ACHN (cell line): ENCODE measurements at regions not wholly inside any gene's neighbourhood (a gene's known extent, or its start where the extent isn't known, plus 50 kb on each side); places are given as distances from the start of the nearest gene placed in this dataset.

ENCODE experiments used
- DNase-seq: peaks from one replicate; pipeline ENCODE4 v3.0.0-alpha.2; 2015
- in situ Hi-C: cut with HindIII; loops from 2 replicates; pipeline ENCODE4 v1.10.0; 2017; ENCODE audit warnings: low sequenced_read_pairs, low pct_ligation_motif_present, low pct_unique_long_range_greater_than_20kb

DNA sequence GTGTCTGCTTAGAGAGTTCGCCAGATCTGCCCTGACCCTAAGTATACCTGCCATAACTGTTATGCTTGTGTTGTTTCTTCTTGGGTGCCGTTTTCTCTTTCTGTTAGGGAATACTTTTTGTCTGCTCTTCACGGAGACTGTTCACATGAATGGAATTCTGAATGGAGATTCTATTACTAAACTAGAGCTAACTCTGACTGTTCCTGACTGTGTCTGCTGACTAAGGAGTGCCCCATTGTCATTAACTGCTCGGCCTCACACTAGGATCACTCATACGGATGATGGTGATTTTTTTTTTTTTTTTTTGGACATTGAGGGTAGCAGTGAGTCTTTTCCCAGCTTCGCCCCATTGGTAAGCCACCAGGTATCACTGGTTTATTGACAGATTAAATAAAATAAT is 104.8 kb upstream of the SLC8A1 start:
- in situ Hi-C loops = no loop called here
- DNase-seq = no peak

DNA sequence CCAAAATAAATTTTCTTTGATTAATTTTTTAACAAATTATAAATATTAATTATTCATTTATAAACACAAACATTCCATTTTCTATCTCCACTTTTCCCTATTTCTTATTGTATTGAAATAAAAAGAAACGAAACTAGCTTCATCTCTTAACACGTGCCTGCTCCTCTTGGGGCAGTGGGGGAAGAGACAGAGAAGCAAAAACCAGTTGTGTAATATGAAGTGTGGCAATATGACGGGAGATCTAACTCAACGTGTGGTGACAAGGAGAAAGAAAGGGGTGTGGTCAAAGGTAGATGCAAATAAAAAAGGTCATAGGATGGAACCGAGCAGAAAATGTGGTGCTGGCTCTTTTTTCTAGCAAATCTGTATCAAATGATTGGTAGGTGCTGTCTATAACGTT is 106.9 kb upstream of the SLC8A1 start:
- no peak for DNase-seq
- in situ Hi-C loops = no loop called here

DNA sequence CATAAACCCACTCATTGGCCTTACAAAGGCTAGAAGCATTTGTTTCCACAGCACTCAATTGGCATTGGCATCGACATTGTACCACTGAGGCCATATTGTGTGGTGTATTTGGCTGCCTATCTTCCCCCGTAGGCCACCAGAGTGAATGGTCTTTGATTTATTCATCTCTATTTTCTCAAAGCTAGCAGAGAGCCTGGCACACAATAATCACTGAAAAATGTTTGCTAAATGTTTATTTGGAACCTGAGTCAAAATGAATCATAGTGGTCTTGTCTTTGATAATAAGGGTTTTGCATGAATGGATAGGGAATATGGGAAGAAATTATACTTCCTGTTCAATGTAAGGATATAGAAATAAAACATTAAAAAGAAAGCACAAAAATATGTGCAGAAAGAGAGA is 107.3 kb upstream of the SLC8A1 start:
- no peak for DNase-seq
- in situ Hi-C loops = no loop called here

DNA sequence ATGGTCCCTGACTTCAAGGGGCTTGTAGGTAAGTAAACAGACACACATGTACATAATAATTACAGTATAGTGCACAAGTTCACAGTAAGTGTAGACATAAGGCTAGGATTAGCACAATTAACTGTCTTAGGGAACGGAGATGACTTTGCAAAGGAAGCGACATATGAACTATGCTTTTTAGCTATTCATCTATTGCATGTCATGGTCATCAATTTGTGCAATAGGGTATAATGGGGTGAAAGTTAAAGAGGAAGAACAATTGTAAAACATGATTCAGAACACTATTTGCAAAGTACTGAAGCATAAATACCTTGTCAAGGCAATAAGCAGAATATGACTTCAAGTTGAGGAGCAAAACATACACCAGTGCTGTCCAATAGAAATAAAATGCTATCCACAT is 112.3 kb upstream of the SLC8A1 start:
- in situ Hi-C loops = no loop called here
- no peak for DNase-seq

DNA sequence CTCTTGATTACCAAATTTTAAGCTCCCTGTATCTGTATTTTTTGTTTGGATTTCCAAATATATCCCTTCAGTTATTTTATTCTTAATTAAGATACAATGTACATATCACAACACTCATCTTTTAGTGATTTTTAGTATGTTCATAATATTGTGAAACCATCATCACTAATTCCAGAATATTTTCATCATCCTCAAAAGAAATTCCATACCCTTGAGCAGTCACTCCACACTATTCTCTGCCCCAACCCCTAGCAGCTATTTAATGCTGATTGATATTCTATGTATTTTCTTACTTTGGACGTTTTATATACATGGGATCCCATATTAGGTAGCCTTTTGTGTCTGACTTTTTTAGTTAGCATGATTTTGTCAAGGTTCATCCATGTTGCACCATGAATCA is 127.4 kb upstream of the SLC8A1 start:
- DNase-seq = no peak
- in situ Hi-C loops = no loop called here

DNA sequence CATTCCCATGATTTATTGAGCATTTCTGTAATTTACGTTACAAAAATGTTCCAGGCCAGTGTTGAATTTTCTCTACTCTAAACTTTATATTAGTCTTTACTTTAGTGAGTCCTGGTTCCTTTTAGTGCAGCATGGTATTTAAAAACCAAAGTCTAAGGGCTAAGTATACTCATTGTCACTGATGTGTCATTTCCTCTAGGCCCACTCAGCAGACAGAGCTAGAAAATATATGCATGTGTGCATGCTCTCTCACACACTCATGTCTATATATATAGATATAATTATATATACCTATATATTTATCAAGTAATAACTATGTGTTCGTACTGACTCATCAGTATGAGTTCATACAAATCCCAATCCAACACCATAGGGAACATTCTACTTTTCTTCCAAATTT is 132.5 kb upstream of the SLC8A1 start:
- in situ Hi-C loops = no loop called here

DNA sequence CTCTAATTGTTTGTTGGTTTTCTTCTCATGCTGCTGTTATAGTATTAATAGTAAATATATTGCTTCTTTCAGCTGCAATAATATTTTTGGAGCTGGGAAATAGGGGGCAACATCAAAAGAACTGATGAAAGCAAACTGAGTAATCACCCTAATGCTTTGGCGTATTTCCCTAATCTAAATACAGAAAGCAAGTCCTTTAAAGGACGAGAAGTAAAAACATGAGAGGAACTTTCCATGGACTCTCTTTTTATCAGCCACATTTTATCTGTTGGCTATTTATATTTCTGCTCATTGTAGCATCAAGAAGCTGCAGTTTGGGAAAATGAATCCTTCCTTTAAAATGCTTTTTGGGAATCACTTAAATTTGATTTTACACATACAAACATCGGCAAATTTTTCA is 139.9 kb upstream of the SLC8A1 start:
- in situ Hi-C loops = no loop called here
- DNase-seq = no peak

More for the DNA sequence above, 132.5 kb upstream of the SLC8A1 start:
- DNase-seq = no peak

DNA sequence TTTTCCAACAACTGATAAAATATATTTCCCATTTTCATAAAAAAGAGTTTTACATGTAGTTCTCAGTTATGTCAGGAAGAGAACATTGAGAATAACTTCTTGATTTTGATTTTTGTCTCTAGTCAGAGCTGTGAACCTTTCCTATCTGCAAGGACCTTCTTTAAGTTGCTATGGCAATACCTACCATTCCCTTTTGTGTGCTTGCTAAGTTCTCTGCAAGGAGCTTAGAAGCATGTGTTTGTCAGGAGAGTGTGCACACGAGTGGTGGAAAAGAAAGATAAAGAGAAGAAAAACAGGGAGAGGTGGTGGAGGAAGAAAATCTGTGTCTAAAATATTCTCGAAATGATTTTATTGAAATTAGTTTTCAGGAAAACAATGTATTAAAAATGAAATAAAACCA is 140.3 kb upstream of the SLC8A1 start:
- DNase-seq = no peak
- in situ Hi-C loops = no loop called here

DNA sequence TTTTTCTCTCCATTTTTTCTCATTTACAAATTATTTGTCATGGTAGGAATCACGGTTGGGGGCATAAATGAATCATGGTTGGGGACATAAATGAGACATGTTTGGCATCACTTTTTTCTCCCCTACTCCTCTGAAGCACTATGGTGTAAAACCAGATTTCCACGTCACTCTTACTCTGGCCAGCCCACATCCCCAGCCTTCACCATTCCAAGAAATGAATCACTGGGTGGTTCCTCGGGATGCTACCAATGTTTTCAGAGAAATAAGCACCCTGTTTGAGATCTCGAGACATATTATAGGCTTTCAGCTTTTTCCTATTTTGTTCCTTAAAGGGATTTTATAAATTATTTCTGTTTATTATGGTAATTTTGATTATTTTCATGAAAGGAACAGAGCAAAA is 155.0 kb upstream of the SLC8A1 start:
- DNase-seq = no peak
- in situ Hi-C loops = no loop called here

DNA sequence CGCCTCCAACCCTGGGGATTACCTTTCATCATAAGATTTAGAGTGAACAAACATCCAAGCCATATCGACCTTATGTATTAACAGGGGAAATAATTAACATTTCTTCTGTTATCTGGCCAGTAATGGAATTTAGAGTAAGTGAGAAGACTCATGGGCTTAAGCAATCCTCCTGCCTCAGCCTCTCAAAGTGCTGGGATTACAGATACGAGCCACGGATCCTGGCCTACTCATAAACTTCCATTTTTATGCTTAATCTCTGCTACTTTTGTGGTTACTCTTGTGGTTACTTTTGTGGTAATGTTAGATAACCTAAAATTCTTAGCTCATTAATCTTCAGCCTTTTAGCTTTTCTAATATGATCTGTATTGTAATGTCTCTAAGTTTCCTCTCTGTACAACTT is 159.3 kb upstream of the SLC8A1 start:
- in situ Hi-C loops = no loop called here
- DNase-seq = no peak

DNA sequence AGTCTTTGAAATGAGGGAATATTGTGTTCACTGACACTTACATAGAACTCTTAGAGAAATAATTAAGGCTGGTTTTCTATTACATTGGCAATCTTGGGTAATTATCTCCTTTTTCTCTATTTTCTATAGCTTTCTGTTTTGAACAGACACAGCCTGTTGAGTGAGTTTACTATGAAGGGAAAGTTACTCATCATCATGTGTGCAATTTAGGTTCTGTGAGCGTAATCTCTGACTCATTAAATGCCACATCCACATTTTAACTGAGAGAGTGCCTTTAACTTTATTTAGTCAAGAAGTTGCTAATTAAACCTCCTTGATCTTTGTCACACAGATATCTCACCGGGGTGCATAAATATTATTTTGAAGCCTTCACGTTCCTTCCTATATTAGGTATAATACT is 174.0 kb upstream of the SLC8A1 start:
- in situ Hi-C loops = no loop called here
- peak; percentile 82 for DNase-seq

DNA sequence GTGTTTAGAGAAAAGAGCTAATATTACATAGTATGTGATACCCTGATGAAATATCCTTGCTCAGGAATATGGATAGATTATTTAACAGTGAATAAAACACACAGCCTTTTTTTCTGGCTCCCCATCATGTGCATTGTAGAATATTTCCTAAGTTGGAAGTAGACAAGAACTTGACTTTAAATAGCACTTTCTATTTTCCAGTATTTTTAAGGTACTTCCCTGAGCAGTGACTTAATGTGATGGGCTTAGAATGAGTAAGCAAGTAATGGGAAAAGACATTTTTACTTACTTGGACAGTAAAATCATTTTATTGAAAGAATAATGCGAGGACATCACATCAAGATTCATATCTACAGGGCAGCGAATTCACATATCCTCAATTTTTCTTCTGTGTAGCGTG is 176.7 kb upstream of the SLC8A1 start:
- no peak for DNase-seq
- in situ Hi-C loops = no loop called here

DNA sequence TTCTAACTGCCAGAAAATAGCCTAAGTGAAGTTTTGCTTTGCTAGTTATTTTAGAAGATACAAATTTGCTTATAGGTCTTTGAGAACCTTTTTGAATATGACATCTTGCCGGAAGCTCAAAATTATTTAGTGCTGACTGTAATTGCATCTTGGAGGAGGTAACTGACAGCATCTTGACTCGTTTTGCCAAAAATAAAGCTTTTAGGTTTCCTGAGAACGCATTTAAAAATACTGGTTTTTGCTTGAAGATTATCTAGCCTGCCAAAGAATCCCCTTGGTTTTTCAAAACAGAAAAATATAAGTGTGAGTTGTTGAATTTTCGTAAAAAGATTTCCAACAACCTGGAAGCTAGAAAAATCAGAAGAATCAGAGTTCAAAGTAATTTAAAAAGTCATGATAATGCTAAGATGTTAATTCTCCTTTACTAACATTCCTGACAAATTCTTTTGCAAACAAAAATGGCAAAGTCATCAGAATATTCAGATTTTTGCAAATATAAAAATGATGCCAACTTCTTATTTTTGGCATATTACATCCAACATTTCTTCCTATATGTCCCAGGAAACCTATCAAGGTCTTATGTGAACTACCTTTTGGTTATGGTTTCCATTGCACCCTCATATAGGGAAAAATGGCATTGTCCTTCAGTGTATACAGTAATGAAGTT is 178.0 kb upstream of the SLC8A1 start:
- in situ Hi-C loops = no loop called here

DNA sequence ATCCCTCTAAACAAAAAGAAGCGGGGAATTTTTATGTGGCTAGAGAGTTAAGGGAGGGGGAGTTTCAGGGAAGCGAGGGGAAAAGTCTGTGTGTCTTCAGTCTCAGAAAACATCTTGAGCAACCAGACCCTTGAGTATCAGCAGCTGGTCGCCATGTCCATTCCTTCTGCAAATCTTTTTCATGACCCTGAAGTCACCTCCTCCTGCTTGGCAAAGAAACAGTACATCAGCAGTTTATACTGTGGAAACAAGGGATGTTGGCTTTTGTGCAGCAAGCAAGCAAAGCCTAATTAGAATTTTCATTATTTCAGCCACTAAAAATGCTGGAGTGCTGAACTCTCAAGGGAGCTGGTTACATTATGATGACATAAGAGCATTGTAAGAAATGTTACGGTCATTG is 187.4 kb upstream of the SLC8A1 start:
- in situ Hi-C loops = no loop called here
- DNase-seq = no peak

More for the DNA sequence above, 178.0 kb upstream of the SLC8A1 start:
- DNase-seq = no peak

DNA sequence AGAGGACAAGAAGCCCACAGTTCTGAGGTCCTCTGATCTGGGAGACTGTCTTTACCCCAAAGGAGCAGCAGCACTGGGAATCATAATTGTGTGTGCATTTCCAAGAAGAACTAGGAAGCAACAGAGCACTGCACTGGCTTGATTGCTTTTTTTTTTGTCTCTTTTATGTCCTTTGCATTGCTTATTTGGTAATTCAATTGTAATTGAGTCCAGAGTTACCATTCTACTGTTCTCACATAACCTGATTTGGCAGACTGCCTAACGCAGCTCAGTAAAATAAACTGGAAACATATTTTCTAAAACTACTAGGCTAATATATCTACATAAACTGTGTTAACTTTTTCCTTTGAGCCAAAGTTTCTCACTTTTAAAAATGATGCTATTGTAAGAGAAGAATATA is 190.3 kb upstream of the SLC8A1 start:
- no peak for DNase-seq
- in situ Hi-C loops = no loop called here

DNA sequence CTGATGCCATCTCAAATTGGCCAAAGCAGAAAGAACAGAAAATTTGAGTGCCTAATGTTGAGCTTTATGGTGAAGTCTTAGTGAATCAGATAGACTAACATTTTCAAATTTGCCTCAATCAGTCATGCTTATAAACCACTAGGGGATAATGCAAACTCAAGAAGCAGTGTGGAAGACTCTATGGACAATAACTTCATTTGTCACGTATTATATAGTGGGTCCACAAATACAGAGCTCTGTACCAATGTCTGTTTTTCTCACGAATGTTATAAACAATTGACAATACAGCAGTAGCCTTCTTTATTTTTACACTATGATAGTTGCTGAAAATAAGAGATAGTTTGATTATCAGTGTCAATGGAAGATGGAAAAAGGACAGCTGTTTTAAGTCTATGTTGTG is 190.8 kb upstream of the SLC8A1 start:
- DNase-seq = no peak
- in situ Hi-C loops = no loop called here

DNA sequence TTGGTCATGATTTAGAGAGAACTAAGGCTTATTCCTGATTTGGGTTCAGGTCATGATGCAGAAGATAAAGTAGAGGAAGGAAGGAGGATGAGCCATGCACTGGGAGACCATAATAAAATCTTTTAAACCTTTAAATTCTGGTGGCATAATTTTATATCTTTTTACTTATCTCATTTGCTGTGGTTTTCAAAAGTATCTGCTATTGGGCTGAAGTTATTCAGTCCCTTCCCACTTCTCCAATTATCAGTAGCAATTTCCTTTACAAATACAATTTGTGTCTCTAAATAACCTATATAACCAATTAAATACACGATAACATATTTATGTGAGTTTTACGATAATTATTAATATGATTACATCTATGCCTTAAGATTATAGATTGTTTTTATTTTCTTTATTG is 194.8 kb upstream of the SLC8A1 start:
- DNase-seq = no peak
- in situ Hi-C loops = no loop called here

DNA sequence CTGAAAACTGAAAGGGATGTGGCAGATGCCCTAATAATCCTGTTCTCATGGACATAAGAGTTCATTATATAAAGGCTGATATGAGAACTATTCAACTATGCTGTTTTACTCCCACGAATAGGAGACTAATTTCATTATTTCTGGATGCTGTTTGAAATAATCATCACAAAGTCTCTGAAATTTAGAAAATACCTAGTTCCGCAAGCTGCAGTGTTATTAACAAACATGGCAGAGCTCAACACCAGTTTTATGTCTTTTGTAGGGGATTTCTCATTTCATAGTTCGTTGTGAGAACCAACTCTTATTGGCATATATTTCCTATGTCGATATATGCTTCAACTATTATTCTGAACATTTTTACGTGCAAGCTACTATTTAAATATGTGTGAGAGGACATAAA is 200.3 kb upstream of the SLC8A1 start:
- DNase-seq = no peak
- in situ Hi-C loops = no loop called here

DNA sequence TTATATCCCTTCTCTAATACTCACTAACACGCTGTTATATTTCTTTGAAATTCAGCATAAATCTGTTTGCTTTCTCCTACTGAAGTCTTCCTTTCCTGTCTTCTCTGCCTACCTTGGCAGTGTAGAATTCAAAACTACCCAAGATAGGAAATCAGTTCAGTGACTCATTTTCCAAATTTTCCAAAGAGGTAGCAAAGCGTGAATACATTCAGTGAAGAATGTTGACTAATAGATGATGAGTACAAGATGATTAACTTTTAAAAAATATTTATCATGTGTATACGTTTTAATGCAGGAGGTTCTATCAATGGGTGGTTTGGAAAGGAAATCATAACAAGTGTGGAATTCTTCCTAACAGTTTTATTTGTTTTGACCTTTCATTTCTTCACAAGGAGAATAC is 201.9 kb upstream of the SLC8A1 start:
- DNase-seq = peak; percentile 51

DNA sequence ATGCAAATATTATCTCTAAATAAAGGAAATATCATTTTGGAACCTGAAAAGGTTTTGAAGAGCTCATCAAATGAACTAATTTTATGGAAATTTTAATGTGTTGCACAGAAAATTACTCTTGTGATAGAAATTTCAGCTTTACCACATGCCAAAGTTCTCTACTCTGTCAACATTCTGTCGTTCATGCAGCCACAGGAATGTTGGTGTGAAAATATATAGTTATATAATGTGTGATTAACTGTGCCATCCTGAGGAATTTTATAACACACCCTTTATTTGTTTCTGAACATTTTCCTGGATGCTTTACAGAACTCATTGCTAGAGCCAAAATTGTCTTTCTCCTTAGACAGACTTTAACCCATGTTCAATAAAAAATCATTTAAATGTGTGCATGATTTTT is 202.5 kb upstream of the SLC8A1 start:
- no peak for DNase-seq
- in situ Hi-C loops = no loop called here

More for the DNA sequence above, 201.9 kb upstream of the SLC8A1 start:
- in situ Hi-C loops = no loop called here

DNA sequence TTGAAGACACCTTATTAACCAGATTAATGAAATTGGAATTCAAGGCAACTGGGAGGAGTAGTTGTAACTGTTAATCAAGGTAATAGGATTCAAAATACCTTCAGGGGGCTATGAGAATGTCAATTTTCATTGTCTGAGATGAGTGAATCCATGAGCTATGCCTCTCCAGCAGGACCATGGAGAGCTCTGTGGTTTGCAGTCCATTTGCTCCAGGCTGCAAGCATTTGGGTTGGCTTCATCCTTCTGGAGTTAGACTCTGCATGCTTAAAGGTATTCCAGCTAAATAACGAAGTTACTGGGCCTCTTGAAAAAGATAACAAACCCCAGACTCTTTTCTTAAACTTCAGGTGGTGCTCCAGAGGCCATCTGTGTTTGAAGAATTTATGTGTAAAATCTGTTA is 207.1 kb upstream of the SLC8A1 start:
- DNase-seq = peak; percentile 44
- in situ Hi-C loops = no loop called here
